ENCODE measurements at regions not wholly inside any gene's neighbourhood (a gene's known extent, or its start where the extent isn't known, plus 50 kb on each side); places are given as distances from the start of the nearest gene placed in this dataset.

DNA sequence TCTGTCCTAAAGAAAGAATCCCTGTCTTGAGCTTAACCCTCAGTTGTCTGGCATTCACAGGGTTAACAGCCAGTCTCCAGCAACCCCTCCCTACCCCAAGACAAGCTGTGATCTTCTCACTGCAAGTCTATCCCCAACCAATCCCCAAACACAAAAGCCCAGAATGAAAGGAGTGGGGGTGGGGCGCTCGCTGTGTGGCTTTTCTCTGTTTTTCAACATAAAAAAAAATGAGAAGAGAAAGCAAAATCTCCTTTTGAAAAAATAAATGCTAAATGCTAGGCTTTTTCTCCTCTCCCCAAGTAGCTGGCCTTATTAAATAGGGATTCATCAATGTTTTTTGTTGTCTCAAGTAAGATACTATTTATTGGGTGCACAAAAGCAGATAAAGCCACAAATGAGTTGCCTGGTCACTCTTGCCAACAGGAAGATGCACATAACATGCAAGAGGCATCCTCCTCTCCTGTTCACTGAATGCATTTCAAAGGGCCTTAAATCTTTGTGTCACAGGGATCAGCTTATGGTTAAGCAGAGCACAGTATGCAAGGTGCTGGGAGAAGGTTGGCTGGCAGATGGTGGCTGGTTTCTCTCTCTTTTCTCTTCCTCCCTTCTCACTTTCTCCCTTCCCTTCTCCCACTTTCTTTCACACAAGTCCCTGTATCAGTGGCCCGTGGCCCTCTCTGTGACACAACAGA, 225.6 kb downstream of the CMPK2 start:
- TF ChIP-seq CTCF (IDR thresholded peaks at IDR 0.05) = no peak

DNA sequence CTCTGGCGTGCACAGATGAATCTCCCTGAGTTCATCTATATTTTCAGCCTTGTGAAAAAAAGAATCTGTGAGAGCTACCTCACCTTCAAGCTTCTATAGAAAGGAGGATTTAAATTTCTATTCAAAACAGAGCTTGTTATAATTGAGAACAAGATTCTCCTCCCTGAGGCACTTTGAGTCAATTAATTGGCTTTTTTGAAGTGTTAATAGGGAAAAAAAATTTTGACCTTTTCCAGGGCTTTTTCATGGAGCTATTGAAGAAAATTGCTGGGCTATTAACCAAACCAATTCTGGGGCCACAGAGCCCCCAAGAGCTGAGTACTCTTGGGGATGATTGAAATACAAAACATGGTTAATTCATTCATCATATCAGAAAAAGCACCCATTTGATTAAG, 225.1 kb downstream of the CMPK2 start:
- no peak for TF ChIP-seq CTCF (IDR thresholded peaks at IDR 0.05)

DNA sequence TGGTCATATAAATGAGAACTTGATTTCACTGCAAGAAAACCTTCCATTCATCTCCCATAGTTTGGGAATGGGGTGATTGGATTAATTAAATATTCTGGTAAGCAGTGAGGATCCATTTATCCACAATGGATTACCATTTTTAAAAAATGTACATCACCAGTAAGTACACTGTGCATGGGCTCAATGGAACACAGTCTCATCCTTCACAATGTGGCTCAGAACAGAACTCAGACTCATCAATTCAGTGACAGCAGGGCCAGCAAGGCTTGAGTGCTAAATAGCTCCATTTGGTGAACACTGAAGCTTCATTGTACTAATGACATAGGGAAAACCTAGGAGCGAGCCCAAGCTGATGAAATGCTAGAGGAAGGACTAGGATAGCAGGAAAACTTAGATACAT, 223.8 kb downstream of the CMPK2 start:
- TF ChIP-seq CTCF (IDR thresholded peaks at IDR 0.05) = no peak

GRCh38 chr2:6644261-6644660, 221.4 kb downstream of the CMPK2 start:
- no peak for TF ChIP-seq CTCF (IDR thresholded peaks at IDR 0.05)

DNA sequence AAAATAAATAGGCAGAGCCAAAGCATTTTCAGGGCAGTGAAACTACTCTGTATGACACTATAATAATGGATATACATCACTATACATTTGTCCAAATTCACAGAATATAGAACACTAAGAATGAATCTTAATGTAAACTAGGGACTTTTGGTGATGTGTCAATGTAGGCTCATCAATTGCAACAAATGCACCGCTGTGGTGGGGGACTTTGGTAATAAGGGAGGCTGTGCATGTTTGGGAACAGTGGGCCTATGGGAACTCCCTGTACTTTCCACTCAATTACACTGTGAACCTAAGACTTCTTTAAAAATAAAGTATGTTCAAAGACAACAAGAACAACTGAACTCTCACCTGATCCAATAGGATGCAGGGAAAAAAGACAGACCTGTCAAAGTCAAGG, 220.7 kb downstream of the CMPK2 start:
- TF ChIP-seq CTCF (IDR thresholded peaks at IDR 0.05) = no peak

DNA sequence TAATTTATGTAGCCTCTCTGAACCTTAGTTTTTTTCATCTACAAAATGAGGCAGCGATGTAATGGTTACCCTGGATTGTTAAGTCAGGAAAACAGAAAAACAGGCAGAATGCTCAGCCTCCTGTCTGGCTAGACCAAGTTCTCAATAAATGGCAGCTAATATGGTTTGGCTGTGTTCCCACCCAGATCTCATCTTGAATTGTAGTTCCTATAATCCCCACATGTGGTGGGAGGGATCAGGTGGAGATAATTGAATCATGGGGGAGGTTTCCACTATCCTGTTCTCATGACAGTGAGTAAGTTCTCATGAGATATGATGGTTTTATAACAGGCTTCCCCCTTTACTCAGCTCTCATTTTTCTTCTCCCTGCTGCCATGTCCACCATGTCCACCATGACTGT, 220.0 kb downstream of the CMPK2 start:
- no peak for TF ChIP-seq CTCF (IDR thresholded peaks at IDR 0.05)

- no peak for TF ChIP-seq CTCF (IDR thresholded peaks at IDR 0.05)
Measured at GRCh38 chr2:6647046-6647445, 218.7 kb downstream of the CMPK2 start.

Measured in LNCAP (cell line).